Mammary epithelial cell (primary cell): ENCODE measurements at regions not wholly inside any gene's neighbourhood (a gene's known extent, or its start where the extent isn't known, plus 50 kb on each side); places are given as distances from the start of the nearest gene placed in this dataset.

Source experiments
- EZH2 ChIP-seq: IDR thresholded peaks from 2 replicates; pipeline ENCODE4 v1.6.1; 2012; ENCODE audit warnings: low read length, inconsistent platforms, borderline replicate concordance
- TF ChIP-seq, protein P1 (sequence below), 2 donors: IDR thresholded peaks in 1 of 2; conservative IDR thresholded peaks in 1 of 2; 2 replicates each; pipeline ENCODE4 v1.5.1; 2011 to 2012; ENCODE audit warnings: inconsistent platforms in 2 of 2, low read length in 2 of 2, mild to moderate bottlenecking in 2 of 2, control low read depth in 1 of 2, low read depth in 1 of 2; ENCODE audit not compliant: insufficient read depth in 1 of 2; ENCODE audit errors: extremely low read depth in 1 of 2

DNA sequence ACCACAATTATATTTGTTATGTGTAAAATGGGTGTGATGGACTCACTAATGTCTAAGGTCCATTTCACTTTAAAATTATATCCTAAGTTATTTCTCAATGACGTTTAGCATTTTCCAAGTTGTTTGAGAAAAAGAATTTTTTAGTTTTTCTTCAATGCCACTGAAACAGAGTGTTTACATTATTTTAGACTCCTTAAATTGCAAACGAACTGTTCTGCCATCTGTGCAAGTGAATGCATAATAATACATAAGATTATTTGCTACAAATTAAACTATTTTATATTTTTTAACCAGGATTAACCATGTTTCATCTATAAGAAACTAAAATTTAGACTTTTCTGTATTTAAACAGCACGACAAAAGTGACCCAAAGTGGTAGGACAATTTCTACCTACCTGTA is 425.4 kb downstream of the NDFIP2 start:
- TF ChIP-seq, protein P1, sequence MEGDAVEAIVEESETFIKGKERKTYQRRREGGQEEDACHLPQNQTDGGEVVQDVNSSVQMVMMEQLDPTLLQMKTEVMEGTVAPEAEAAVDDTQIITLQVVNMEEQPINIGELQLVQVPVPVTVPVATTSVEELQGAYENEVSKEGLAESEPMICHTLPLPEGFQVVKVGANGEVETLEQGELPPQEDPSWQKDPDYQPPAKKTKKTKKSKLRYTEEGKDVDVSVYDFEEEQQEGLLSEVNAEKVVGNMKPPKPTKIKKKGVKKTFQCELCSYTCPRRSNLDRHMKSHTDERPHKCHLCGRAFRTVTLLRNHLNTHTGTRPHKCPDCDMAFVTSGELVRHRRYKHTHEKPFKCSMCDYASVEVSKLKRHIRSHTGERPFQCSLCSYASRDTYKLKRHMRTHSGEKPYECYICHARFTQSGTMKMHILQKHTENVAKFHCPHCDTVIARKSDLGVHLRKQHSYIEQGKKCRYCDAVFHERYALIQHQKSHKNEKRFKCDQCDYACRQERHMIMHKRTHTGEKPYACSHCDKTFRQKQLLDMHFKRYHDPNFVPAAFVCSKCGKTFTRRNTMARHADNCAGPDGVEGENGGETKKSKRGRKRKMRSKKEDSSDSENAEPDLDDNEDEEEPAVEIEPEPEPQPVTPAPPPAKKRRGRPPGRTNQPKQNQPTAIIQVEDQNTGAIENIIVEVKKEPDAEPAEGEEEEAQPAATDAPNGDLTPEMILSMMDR (conservative IDR thresholded peaks at IDR 0.05 in 1 of 2, IDR thresholded peaks at IDR 0.05 in 1 of 2; ENCODE audit: extremely low read depth in 1 of 2, insufficient read depth in 1 of 2, low read depth in 1 of 2, low read length in 2 of 2), result no peak
- no peak for TF ChIP-seq EZH2
